K562 (cell line): ENCODE measurements at regions not wholly inside any gene's neighbourhood (a gene's known extent, or its start where the extent isn't known, plus 50 kb on each side); places are given as distances from the start of the nearest gene placed in this dataset.

Source experiments
- ATAC-seq: fragments of 200-7000 bp; cut with Tn5 transposase; 3 replicates; pipeline ENCODE4 v1.9.1; 2020; ENCODE audit warnings: moderate library complexity
- BruUV-seq: library from RNA; stranded (reverse); fragments of 400-500 nt; replicated peaks from 2 replicates; lab custom pipeline; 2021; lab: Mats Ljungman, UMichigan
- CTCF ChIA-PET: fragments of 300-600 bp; formaldehyde crosslinking; extraction: SDS; loops from one replicate; lab custom pipeline; 2021; ENCODE audit warnings: low intra/inter-chr PET ratio; lab: Yijun Ruan, JAX
- POLR2A ChIA-PET: fragments of 300-600, 350-650 bp; sonication (Branson Sonifier 250); formaldehyde crosslinking; extraction: SDS; loops from one replicate; lab custom pipeline; 2021; ENCODE audit warnings: antibody characterized with exemption, inconsistent platforms; lab: Yijun Ruan, JAX
- DNase-seq, 4 experiments: peaks; one replicate each; pipeline versions ENCODE4 v3.0.0 to v3.0.0-alpha.2; 2011 to 2018; ENCODE audit warnings: low spot score in 3 of 4, mixed read lengths in 3 of 4; ENCODE audit errors: extremely low read depth in 1 of 4
- FAIRE-seq: peaks from 2 replicates; lab custom pipeline; 2011; peaks lifted over from hg19 to GRCh38; lab: Jason Lieb, UNC
- H2AFZ ChIP-seq: 2 replicates; pipeline ENCODE4 v1.6.0; 2011; ENCODE audit warnings: low read depth, low read length, control low read depth, inconsistent platforms
- H3K27ac ChIP-seq: fragments of 200-600 bp; 3 replicates; pipeline ENCODE4 v1.8.0; 2011; ENCODE audit warnings: low read depth, mild to moderate bottlenecking, control low read depth, inconsistent platforms, low read length, moderate library complexity, mixed read lengths; ENCODE audit errors: extremely low read depth
- H3K27me3 ChIP-seq, 2 experiments: fragments of 300-600 bp in 1 of 2; 2 replicates in 1 of 2; 3 replicates in 1 of 2; pipeline versions ENCODE4 v1.6.0 to v1.8.0; 2011; ENCODE audit warnings: inconsistent platforms in 2 of 2, low read length in 2 of 2, mild to moderate bottlenecking in 1 of 2, mixed read lengths in 1 of 2, moderate library complexity in 1 of 2; ENCODE audit not compliant: control insufficient read depth in 2 of 2, insufficient read depth in 2 of 2
- H3K36me3 ChIP-seq: fragments of 300-600 bp; 3 replicates; pipeline ENCODE4 v1.8.0; 2011; ENCODE audit warnings: mild to moderate bottlenecking, low read length, inconsistent platforms; ENCODE audit not compliant: control insufficient read depth, insufficient read depth
- H3K4me1 ChIP-seq, 2 experiments: fragments of 200-600 bp in 1 of 2; replicated peaks in 1 of 2; 2 replicates in 1 of 2; 3 replicates in 1 of 2; pipeline versions ENCODE4 v1.5.1 to v1.8.0; 2011; ENCODE audit warnings: inconsistent platforms in 2 of 2, low read length in 2 of 2, mild to moderate bottlenecking in 1 of 2, mixed read lengths in 1 of 2, moderate library complexity in 1 of 2; ENCODE audit not compliant: control insufficient read depth in 2 of 2, insufficient read depth in 2 of 2
- H3K4me2 ChIP-seq: 2 replicates; pipeline ENCODE4 v1.6.1; 2011; ENCODE audit warnings: low read length, control low read depth, inconsistent platforms, mixed read lengths; ENCODE audit not compliant: insufficient read depth
- H3K4me3 ChIP-seq: fragments of 200-600 bp; sonication (generic), shearing (Covaris generic); 2 replicates; pipeline ENCODE4 v1.5.1; 2016; ENCODE audit warnings: control low read depth, inconsistent platforms
- H3K79me2 ChIP-seq: fragments of 200-600 bp; 3 replicates; pipeline ENCODE4 v1.8.0; 2011; ENCODE audit warnings: low read length, inconsistent platforms; ENCODE audit not compliant: control insufficient read depth, insufficient read depth
- H3K9ac ChIP-seq, 2 experiments: 2 replicates each; pipeline versions ENCODE4 v1.6.0 to v1.6.1; 2011; ENCODE audit warnings: low read depth in 2 of 2, low read length in 2 of 2, control low read depth in 1 of 2, inconsistent platforms in 1 of 2, mild to moderate bottlenecking in 1 of 2, mixed read lengths in 1 of 2; ENCODE audit not compliant: insufficient read depth in 1 of 2
- H3K9me1 ChIP-seq: one replicate; pipeline ENCODE4 v1.6.0; 2011; ENCODE audit warnings: inconsistent platforms, mild to moderate bottlenecking, low read length, moderate library complexity; ENCODE audit not compliant: control insufficient read depth, insufficient read depth
- H3K9me3 ChIP-seq: replicated peaks from 2 replicates; pipeline ENCODE4 v1.5.1; 2011; ENCODE audit warnings: low read depth, low read length, inconsistent platforms; ENCODE audit not compliant: control insufficient read depth, insufficient read depth
- H4K20me1 ChIP-seq: replicated peaks from 2 replicates; pipeline ENCODE4 v1.6.1; 2011; ENCODE audit warnings: low read length, inconsistent platforms, mixed read lengths; ENCODE audit not compliant: control insufficient read depth, insufficient read depth
- CBFA2T3 ChIP-seq: fragments of 450-650 bp; IDR thresholded peaks from 2 replicates; pipeline ENCODE4 v1.6.1; 2017
- CCNT2 ChIP-seq: IDR thresholded peaks from 2 replicates; pipeline ENCODE4 v1.6.1; 2011; ENCODE audit warnings: borderline replicate concordance, low read depth, mild to moderate bottlenecking, moderate library complexity, mixed read lengths, low read length; ENCODE audit not compliant: insufficient read length; ENCODE audit errors: extremely low read depth
- DNMT1 ChIP-seq: fragments of 450-650 bp; IDR thresholded peaks from 2 replicates; pipeline ENCODE4 v1.6.1; 2016; ENCODE audit warnings: antibody characterized with exemption, mild to moderate bottlenecking
- FOXA1 ChIP-seq: fragments of 450-650 bp; IDR thresholded peaks from 2 replicates; pipeline ENCODE4 v1.6.1; 2016; ENCODE audit warnings: mild to moderate bottlenecking, borderline replicate concordance
- KLF6 ChIP-seq: fragments of 250-450 bp; sonication (Bioruptor Pico); IDR thresholded peaks from 2 replicates; pipeline ENCODE4 v1.4.0; 2020; ENCODE audit warnings: mild to moderate bottlenecking, moderate library complexity, borderline replicate concordance
- MITF ChIP-seq: IDR thresholded peaks from 2 replicates; pipeline ENCODE4 v1.6.1; 2014; ENCODE audit warnings: antibody characterized with exemption
- MYNN ChIP-seq, 2 experiments: sonication (generic); formaldehyde crosslinking in 1 of 2; IDR thresholded peaks; 2 replicates each; pipeline versions ENCODE4 v1.5.0 to v1.6.1; 2016 to 2020; ENCODE audit warnings: antibody characterized with exemption in 1 of 2, missing genetic modification reagents in 1 of 2
- NCOA2 ChIP-seq, 2 experiments: fragments of 450-650 bp; IDR thresholded peaks; 2 replicates each; pipeline ENCODE4 v1.6.1; 2018; ENCODE audit warnings: mild to moderate bottlenecking in 2 of 2, moderate library complexity in 1 of 2; ENCODE audit not compliant: partially characterized antibody in 2 of 2
- PYGO2 ChIP-seq: fragments of 450-650 bp; IDR thresholded peaks from 2 replicates; pipeline ENCODE4 v1.6.1; 2016; ENCODE audit warnings: mild to moderate bottlenecking, missing genetic modification characterization, moderate library complexity, missing compliant biosample characterization
- SFPQ ChIP-seq: fragments of 200-400 bp; formaldehyde crosslinking; IDR thresholded peaks from 2 replicates; pipeline ENCODE4 v1.6.1; 2017; ENCODE audit warnings: mild to moderate bottlenecking, low read depth, low read length, moderate library complexity
- SIRT6 ChIP-seq: IDR thresholded peaks from one replicate; pipeline ENCODE4 v1.6.1; 2012; ENCODE audit warnings: low read depth, mild to moderate bottlenecking, control low read depth, inconsistent platforms, low read length, moderate library complexity
- TCF7L2 ChIP-seq: fragments of 150-350 bp; IDR thresholded peaks from 2 replicates; pipeline ENCODE4 v1.6.1; 2016; ENCODE audit warnings: low read depth, mild to moderate bottlenecking, low read length, moderate library complexity
- ZNF354B ChIP-seq: fragments of 250-450 bp; sonication (Bioruptor Pico); IDR thresholded peaks from 2 replicates; pipeline ENCODE4 v1.4.0; 2020
- ZNF449 ChIP-seq: fragments of 250-450 bp; sonication (Bioruptor Pico); IDR thresholded peaks from 2 replicates; pipeline ENCODE4 v1.8.0; 2022; ENCODE audit warnings: moderate library complexity, mild to moderate bottlenecking, inconsistent platforms
- WGBS: fragments of 100-300 bp; shearing (Covaris generic); methylation state at CpG from one replicate; pipeline ENCODE4 v1.1.6; 2016; ENCODE audit warnings: low coverage, mixed read lengths; ENCODE audit not compliant: insufficient coverage; ENCODE audit errors: missing lambda C conversion rate; 5-methylcytosine and 5-hydroxymethylcytosine counted together
- in situ Hi-C: fragments of 300-500 bp; cut with MboI; formaldehyde crosslinking; loops from 4 replicates; pipeline ENCODE4 v1.15.0; 2018; ENCODE audit warnings: inconsistent platforms, mixed read lengths
- intact Hi-C: fragments of 100-400 bp; cut with micrococcal nuclease; formaldehyde crosslinking; loops from 2 replicates; pipeline ENCODE4 v1.14.2; 2022
- TF ChIP-seq, protein P1 (sequence below): fragments of 450-650 bp; IDR thresholded peaks from 2 replicates; pipeline ENCODE4 v1.6.1; 2016; ENCODE audit warnings: borderline replicate concordance

DNA sequence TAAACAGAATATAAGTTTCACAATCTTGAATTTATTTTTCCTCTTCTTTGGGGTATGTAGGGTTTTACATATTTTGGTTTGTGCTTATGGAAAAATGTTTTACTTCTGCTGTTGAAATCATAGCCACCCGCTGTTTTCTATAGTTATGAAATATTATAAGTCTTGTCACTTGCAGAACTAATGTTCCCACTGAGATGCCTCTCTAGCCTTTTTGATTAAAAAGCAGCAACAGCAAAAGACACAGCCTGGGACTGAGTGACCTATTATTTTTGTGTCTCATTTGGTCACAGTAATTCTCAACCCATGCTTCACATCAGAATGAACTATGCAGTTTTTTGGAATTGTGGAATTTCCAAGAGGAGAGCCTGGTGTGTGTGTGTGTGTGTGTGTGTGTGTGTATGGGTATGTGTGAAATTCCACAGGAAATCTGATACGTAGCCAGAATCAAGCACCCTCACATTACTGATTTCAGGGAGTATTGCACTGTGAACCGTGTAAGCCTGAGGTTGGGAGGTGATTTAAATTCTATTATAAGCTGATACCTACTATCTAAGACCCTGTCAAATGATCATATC lies 55.7 kb upstream of the FRMD6 start:
- intact Hi-C loops = no loop called here
- no peaks in the 10 kb centered on the region for H3K9me3 ChIP-seq
- no peaks in the 10 kb centered on the region for H3K4me1 ChIP-seq
- 0% methylated on average over 3 of the region's 3 CpGs for WGBS
- H3K9me1 ChIP-seq = no peaks in the 10 kb centered on the region
- no peak overlapping the region for H2AFZ ChIP-seq
- no peak overlapping the region for H3K4me3 ChIP-seq
- no peaks in the 10 kb centered on the region for H4K20me1 ChIP-seq
- no peak for TF ChIP-seq FOXA1
- TF ChIP-seq SIRT6 = no peak
- no peak for TF ChIP-seq ZNF449 (CRISPR knock-in tag)
- TF ChIP-seq, protein P1, sequence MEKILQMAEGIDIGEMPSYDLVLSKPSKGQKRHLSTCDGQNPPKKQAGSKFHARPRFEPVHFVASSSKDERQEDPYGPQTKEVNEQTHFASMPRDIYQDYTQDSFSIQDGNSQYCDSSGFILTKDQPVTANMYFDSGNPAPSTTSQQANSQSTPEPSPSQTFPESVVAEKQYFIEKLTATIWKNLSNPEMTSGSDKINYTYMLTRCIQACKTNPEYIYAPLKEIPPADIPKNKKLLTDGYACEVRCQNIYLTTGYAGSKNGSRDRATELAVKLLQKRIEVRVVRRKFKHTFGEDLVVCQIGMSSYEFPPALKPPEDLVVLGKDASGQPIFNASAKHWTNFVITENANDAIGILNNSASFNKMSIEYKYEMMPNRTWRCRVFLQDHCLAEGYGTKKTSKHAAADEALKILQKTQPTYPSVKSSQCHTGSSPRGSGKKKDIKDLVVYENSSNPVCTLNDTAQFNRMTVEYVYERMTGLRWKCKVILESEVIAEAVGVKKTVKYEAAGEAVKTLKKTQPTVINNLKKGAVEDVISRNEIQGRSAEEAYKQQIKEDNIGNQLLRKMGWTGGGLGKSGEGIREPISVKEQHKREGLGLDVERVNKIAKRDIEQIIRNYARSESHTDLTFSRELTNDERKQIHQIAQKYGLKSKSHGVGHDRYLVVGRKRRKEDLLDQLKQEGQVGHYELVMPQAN = no peak
- no peak for TF ChIP-seq CCNT2
- no peak for TF ChIP-seq CBFA2T3
- no peak for TF ChIP-seq DNMT1
- no peak for TF ChIP-seq KLF6 (CRISPR knock-in tag)
- no peak for TF ChIP-seq TCF7L2
- TF ChIP-seq NCOA2 (IDR thresholded peaks at IDR 0.05; ENCODE audit: partially characterized antibody in 2 of 2) = no peak
- TF ChIP-seq PYGO2 = no peak
- no peak for TF ChIP-seq MYNN (IDR thresholded peaks at IDR 0.05)
- no peak for TF ChIP-seq MYNN (CRISPR knock-in tag; IDR thresholded peaks at IDR 0.05)
- TF ChIP-seq MITF = no peak
- no peak for TF ChIP-seq SFPQ
- TF ChIP-seq ZNF354B (CRISPR knock-in tag) = no peak
- ChIA-PET POLR2A (interaction anchor here (0.5 kb wide), 1 partner anchor 334 kb away, joined by 4 read pairs; no protein-coding TSS in a partner anchor), CTCF (no interaction called here)
- H3K27me3 ChIP-seq = no peaks in the 10 kb centered on the region
- no peak overlapping the region for H3K27ac ChIP-seq
- no peaks in the 10 kb centered on the region for H3K36me3 ChIP-seq
- FAIRE-seq = no peak
- no peak for DNase-seq
- no peaks in the 10 kb centered on the region for H3K79me2 ChIP-seq
- H3K9ac ChIP-seq = no peak overlapping the region
- H3K4me2 ChIP-seq = no peak overlapping the region
- BruUV-seq = no TSS peak
- in situ Hi-C loops = no loop called here
- no peak for ATAC-seq
